Ascending aorta (tissue), 2 donors: ENCODE measurements at regions not wholly inside any gene's neighbourhood (a gene's known extent, or its start where the extent isn't known, plus 50 kb on each side); places are given as distances from the start of the nearest gene placed in this dataset.

ENCODE experiments used
- DNase-seq, 2 donors: peaks; one replicate each; pipeline ENCODE4 v3.0.0-alpha.2; 2019; ENCODE audit warnings: low spot score in 2 of 2
- H3K27ac ChIP-seq, 2 donors: fragments of 200-600 bp; sonication (generic); one replicate each; pipeline ENCODE4 v1.5.1; 2016 to 2017; ENCODE audit warnings: mild to moderate bottlenecking in 1 of 2
- H3K27me3 ChIP-seq: fragments of 200-600 bp; sonication (generic); one replicate; pipeline ENCODE4 v1.5.1; 2017
- H3K36me3 ChIP-seq, 2 donors: fragments of 200-600 bp; sonication (generic); one replicate each; pipeline ENCODE4 v1.5.1; 2016
- H3K4me1 ChIP-seq, 2 donors: fragments of 200-600 bp; sonication (generic); one replicate each; pipeline ENCODE4 v1.5.1; 2016 to 2017; ENCODE audit warnings: mild to moderate bottlenecking in 1 of 2
- H3K4me3 ChIP-seq, 2 donors: fragments of 200-600 bp; sonication (generic); one replicate each; pipeline ENCODE4 v1.5.1; 2016 to 2017; ENCODE audit warnings: mild to moderate bottlenecking in 1 of 2
- H3K9me3 ChIP-seq, 2 donors: fragments of 200-600 bp; sonication (generic); one replicate each; pipeline ENCODE4 v1.5.1; 2016
- CTCF ChIP-seq, 3 experiments: fragments of 200-600 bp in 2 of 3; fragments of 450-650 bp in 1 of 3; sonication (generic) in 2 of 3; IDR thresholded peaks; one replicate each; pipeline ENCODE4 v1.5.1; 2016 to 2019; ENCODE audit warnings: antibody characterized with exemption in 3 of 3, mild to moderate bottlenecking in 1 of 3, moderate library complexity in 1 of 3
- intact Hi-C: fragments of 100-400 bp; cut with DNase I; formaldehyde crosslinking; loops from one replicate; pipeline ENCODE4 v1.15.1; 2023

- DNase-seq, result no peak
- Histone ChIP-seq H3K27ac (no peak overlapping the region), H3K4me3 (no peak overlapping the region), H3K27me3 (no peaks in the 10 kb centered on the region), H3K9me3 (no peaks in the 10 kb centered on the region), H3K4me1 (no peaks in the 10 kb centered on the region), H3K36me3 (no peaks in the 10 kb centered on the region)
- TF ChIP-seq CTCF (IDR thresholded peaks at IDR 0.05), result no peak
- intact Hi-C loops, result no loop called here
Observed at GRCh38 chr1:232510367-232511110, 119.4 kb downstream of the SIPA1L2 start.

GRCh38 chr1:232509570-232509969 lies 120.4 kb downstream of the SIPA1L2 start:
- Histone ChIP-seq H3K4me3 (no peak overlapping the region), H3K36me3 (no peaks in the 10 kb centered on the region), H3K9me3 (no peaks in the 10 kb centered on the region), H3K27ac (no peak overlapping the region), H3K4me1 (no peaks in the 10 kb centered on the region), H3K27me3 (no peaks in the 10 kb centered on the region)
- intact Hi-C loops, result no loop called here
- TF ChIP-seq CTCF (IDR thresholded peaks at IDR 0.05), result no peak
- no peak for DNase-seq

- H3K4me3 ChIP-seq, result no peak overlapping the region
- H3K36me3 ChIP-seq, result no peaks in the 10 kb centered on the region
- no peaks in the 10 kb centered on the region for H3K9me3 ChIP-seq
- no peaks in the 10 kb centered on the region for H3K4me1 ChIP-seq
- DNase-seq, result no peak
- no peak overlapping the region for H3K27ac ChIP-seq
- no peaks in the 10 kb centered on the region for H3K27me3 ChIP-seq
- no peak for TF ChIP-seq CTCF (IDR thresholded peaks at IDR 0.05)
- intact Hi-C loops, result no loop called here
Observed at GRCh38 chr1:232508130-232508701, 121.7 kb downstream of the SIPA1L2 start.

- Histone ChIP-seq H3K27me3 (no peaks in the 10 kb centered on the region), H3K36me3 (no peaks in the 10 kb centered on the region), H3K4me1 (no peaks in the 10 kb centered on the region), H3K27ac (no peak overlapping the region), H3K9me3 (no peaks in the 10 kb centered on the region), H3K4me3 (no peak overlapping the region)
- no peak for DNase-seq
- no peak for TF ChIP-seq CTCF (IDR thresholded peaks at IDR 0.05)
- intact Hi-C loops, result no loop called here
Observed at GRCh38 chr1:232507571-232507970, 122.4 kb downstream of the SIPA1L2 start.

GRCh38 chr1:232505884-232506283 lies 124.0 kb downstream of the SIPA1L2 start:
- no peak for DNase-seq
- no peak for TF ChIP-seq CTCF (IDR thresholded peaks at IDR 0.05)
- H3K27me3 ChIP-seq, result no peaks in the 10 kb centered on the region
- no peaks in the 10 kb centered on the region for H3K9me3 ChIP-seq
- no peak overlapping the region for H3K4me3 ChIP-seq
- intact Hi-C loops, result no loop called here
- H3K36me3 ChIP-seq, result no peaks in the 10 kb centered on the region
- H3K4me1 ChIP-seq, result no peaks in the 10 kb centered on the region
- no peak overlapping the region for H3K27ac ChIP-seq
